ENCODE measurements at regions not wholly inside any gene's neighbourhood (a gene's known extent, or its start where the extent isn't known, plus 50 kb on each side); places are given as distances from the start of the nearest gene placed in this dataset.

DNA sequence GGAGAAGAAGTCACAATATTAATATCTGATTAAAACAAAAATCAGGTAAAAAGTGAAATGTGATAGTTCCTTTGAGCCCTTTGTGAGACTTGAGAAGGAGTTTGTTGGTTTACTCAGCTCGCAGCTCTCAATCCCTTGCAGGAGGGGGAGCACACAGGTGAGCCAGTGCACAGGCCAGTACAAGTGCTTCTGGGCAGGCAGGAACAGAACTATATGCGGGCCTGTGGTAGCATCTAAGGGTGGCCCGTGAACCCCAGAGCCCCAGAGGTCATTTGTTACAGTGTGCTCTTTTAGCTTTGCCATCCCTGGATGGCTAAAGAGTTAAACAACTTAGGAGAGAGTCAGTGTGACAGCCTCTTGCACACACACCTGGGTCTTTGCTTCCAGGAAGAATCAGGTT, 215.3 kb upstream of the EDIL3 start:
- FAIRE-seq = peak; percentile 60
- CTCF ChIA-PET (ENCODE audit: partially characterized antibody) = interaction anchor here (0.7 to 1.6 kb wide), 3 partner anchors 9 to 20 kb away, joined by 3 to 4 read pairs (median 3); no protein-coding TSS in a partner anchor

More for the DNA sequence above, 215.3 kb upstream of the EDIL3 start:
- Histone ChIP-seq H3K4me3 (ENCODE audit: extremely low read depth in 1 of 4, insufficient read depth in 2 of 4, low read depth in 3 of 4, low read length in 4 of 4) (no peak overlapping the region), H2BK120ac (replicated peaks; ENCODE audit: low read depth, low read length) (peak overlapping the region; percentile 88), H3K9ac (replicated peaks in 1 of 4; ENCODE audit: extremely low read depth in 1 of 4, low read depth in 3 of 4, low read length in 3 of 4) (no peak overlapping the region), H3K14ac (ENCODE audit: insufficient read length) (no peak overlapping the region), H3K79me2 (ENCODE audit: control insufficient read depth in 1 of 2, insufficient read depth in 2 of 2, low read length in 2 of 2) (no peaks in the 10 kb centered on the region), H3K79me1 (ENCODE audit: low read depth, low read length) (no peaks in the 10 kb centered on the region), H3K4me2 (ENCODE audit: insufficient read depth in 1 of 2, low read depth in 2 of 2, low read length in 2 of 2) (no peak overlapping the region), H2BK5ac (ENCODE audit: low read depth, low read length) (peak overlapping the region; percentile 82; the same call in 1 of the 2 replicates), H4K91ac (replicated peaks; ENCODE audit: insufficient read length, low read length) (peak overlapping the region; percentile 81), H2AK5ac (ENCODE audit: low read depth, low read length) (no peak overlapping the region), H3K27me3 (replicated peaks in 1 of 4; ENCODE audit: control insufficient read depth in 3 of 4, extremely low read depth in 1 of 4, insufficient read depth in 3 of 4, low read length in 3 of 4) (no peaks in the 10 kb centered on the region), H4K8ac (ENCODE audit: extremely low read depth, insufficient read depth, low read length) (no peak overlapping the region; the same call in 1 of the 2 replicates), H3K27ac (ENCODE audit: low read depth, low read length) (peak overlapping the region; percentile 27; the same call in 1 of the 2 replicates), H2BK12ac (ENCODE audit: low read depth, low read length) (peak overlapping the region; percentile 89), H3K36me3 (ENCODE audit: control insufficient read depth in 2 of 4, insufficient read depth in 4 of 4, low read length in 3 of 4) (peaks cover 0 to 3% (median 0%) of the 10 kb centered on the region in 4 experiments; a peak in 2 of 8 replicates), H2BK20ac (ENCODE audit: low read length) (peak overlapping the region; percentile 29; the same call in 1 of the 2 replicates), H3K4ac (replicated peaks; ENCODE audit: insufficient read length, low read depth, low read length) (peak overlapping the region; percentile 36), H3K23ac (ENCODE audit: insufficient read length) (no peak overlapping the region), H3K9me3 (ENCODE audit: insufficient read depth in 2 of 2, low read depth in 1 of 2, low read length in 1 of 2) (peaks cover 0 to 4% of the 10 kb centered on the region in 2 experiments; a peak in 1 of 4 replicates), H3K4me1 (replicated peaks in 1 of 4; ENCODE audit: control insufficient read depth in 3 of 4, insufficient read depth in 4 of 4, low read length in 3 of 4) (peaks cover 2 to 19% (median 10%) of the 10 kb centered on the region in 4 experiments; a peak in 6 of 7 replicates), H4K5ac (ENCODE audit: insufficient read length, low read depth, low read length) (peak overlapping the region; percentile 81), H2AFZ (ENCODE audit: low read length) (peak overlapping the region; percentile 53; the same call in 1 of the 2 replicates), H4K20me1 (replicated peaks in 1 of 2; ENCODE audit: control insufficient read depth in 1 of 2, insufficient read depth in 2 of 2, low read length in 2 of 2) (no peaks in the 10 kb centered on the region), H3K18ac (ENCODE audit: extremely low read depth, low read length) (peak overlapping the region; percentile 91), H3K56ac (replicated peaks; ENCODE audit: insufficient read length, low read depth, low read length) (no peak overlapping the region), H3K23me2 (ENCODE audit: low read depth, low read length) (no peaks in the 10 kb centered on the region), H2BK15ac (ENCODE audit: low read length) (no peak overlapping the region)
- POLR2A ChIA-PET (ENCODE audit: partially characterized antibody) = interaction anchor here (0.6 to 1.5 kb wide), 2 partner anchors 9 to 206 kb away, joined by 3 to 5 read pairs; no protein-coding TSS in a partner anchor
- 46% methylated on average over 3 of the region's 3 CpGs; no CpG with 5 or more reads in 1 of the 2 experiments for WGBS, 2 experiments (ENCODE audit: extremely low coverage in 1 of 2, insufficient coverage in 1 of 2, insufficient read length in 1 of 2, insufficient replicate concordance in 2 of 2, low coverage in 1 of 2, low lambda C conversion rate in 2 of 2, missing lambda C conversion rate in 1 of 2)
- TF ChIP-seq YY1 (IDR thresholded peaks at IDR 0.05; ENCODE audit: low read depth, low read length) (no peak), FOSL1 (IDR thresholded peaks at IDR 0.05; ENCODE audit: insufficient read depth, low read depth, low read length) (no peak), RAD21 (IDR thresholded peaks at IDR 0.05 in 1 of 2, conservative IDR thresholded peaks at IDR 0.05 in 1 of 2; ENCODE audit: low read depth in 2 of 2, low read length in 2 of 2) (peak; percentile 17 to 39; a peak in 2 of 4 replicates)
- TF ChIP-seq, protein P1, sequence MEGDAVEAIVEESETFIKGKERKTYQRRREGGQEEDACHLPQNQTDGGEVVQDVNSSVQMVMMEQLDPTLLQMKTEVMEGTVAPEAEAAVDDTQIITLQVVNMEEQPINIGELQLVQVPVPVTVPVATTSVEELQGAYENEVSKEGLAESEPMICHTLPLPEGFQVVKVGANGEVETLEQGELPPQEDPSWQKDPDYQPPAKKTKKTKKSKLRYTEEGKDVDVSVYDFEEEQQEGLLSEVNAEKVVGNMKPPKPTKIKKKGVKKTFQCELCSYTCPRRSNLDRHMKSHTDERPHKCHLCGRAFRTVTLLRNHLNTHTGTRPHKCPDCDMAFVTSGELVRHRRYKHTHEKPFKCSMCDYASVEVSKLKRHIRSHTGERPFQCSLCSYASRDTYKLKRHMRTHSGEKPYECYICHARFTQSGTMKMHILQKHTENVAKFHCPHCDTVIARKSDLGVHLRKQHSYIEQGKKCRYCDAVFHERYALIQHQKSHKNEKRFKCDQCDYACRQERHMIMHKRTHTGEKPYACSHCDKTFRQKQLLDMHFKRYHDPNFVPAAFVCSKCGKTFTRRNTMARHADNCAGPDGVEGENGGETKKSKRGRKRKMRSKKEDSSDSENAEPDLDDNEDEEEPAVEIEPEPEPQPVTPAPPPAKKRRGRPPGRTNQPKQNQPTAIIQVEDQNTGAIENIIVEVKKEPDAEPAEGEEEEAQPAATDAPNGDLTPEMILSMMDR (IDR thresholded peaks at IDR 0.05; ENCODE audit: control extremely low read depth in 1 of 3, insufficient read depth in 1 of 3, low read depth in 1 of 3, low read length in 3 of 3) = peak in 1 of 3 experiments; percentile 8; a peak in 1 of 4 replicates
- TF ChIP-seq, protein P2, sequence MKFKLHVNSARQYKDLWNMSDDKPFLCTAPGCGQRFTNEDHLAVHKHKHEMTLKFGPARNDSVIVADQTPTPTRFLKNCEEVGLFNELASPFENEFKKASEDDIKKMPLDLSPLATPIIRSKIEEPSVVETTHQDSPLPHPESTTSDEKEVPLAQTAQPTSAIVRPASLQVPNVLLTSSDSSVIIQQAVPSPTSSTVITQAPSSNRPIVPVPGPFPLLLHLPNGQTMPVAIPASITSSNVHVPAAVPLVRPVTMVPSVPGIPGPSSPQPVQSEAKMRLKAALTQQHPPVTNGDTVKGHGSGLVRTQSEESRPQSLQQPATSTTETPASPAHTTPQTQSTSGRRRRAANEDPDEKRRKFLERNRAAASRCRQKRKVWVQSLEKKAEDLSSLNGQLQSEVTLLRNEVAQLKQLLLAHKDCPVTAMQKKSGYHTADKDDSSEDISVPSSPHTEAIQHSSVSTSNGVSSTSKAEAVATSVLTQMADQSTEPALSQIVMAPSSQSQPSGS (IDR thresholded peaks at IDR 0.05; ENCODE audit: low read length) = no peak
- DNase-seq (ENCODE audit: low read depth in 1 of 2, low spot score in 2 of 2) = peak in 1 of 2 experiments; percentile 27

Data from H1 (cell line).